Upper lobe of left lung (tissue), 6 donors: ENCODE measurements at regions not wholly inside any gene's neighbourhood (a gene's known extent, or its start where the extent isn't known, plus 50 kb on each side); places are given as distances from the start of the nearest gene placed in this dataset.

Experiments used
- ATAC-seq, 2 donors: fragments of 200-7000 bp; cut with Tn5 transposase; one replicate each; pipeline ENCODE4 v1.9.1; 2022; ENCODE audit warnings: mild to moderate bottlenecking in 2 of 2, moderate library complexity in 2 of 2; ENCODE audit not compliant: low FRiP score in 2 of 2
- DNase-seq, 2 donors: peaks; one replicate each; pipeline ENCODE4 v3.0.0-alpha.2; 2019 to 2020
- H3K27ac ChIP-seq, 4 donors: fragments of 200-600 bp; sonication (generic); one replicate each; pipeline ENCODE4 v1.5.1; 2016 to 2019
- H3K27me3 ChIP-seq, 4 donors: fragments of 200-600 bp; sonication (generic); one replicate each; pipeline ENCODE4 v1.5.1; 2017 to 2019
- H3K36me3 ChIP-seq, 4 donors: fragments of 200-600 bp; sonication (generic); one replicate each; pipeline ENCODE4 v1.5.1; 2016 to 2019
- H3K4me1 ChIP-seq, 4 donors: fragments of 200-600 bp; sonication (generic); one replicate each; pipeline ENCODE4 v1.5.1; 2018 to 2019
- H3K4me3 ChIP-seq, 4 donors: fragments of 200-600 bp; sonication (generic); one replicate each; pipeline ENCODE4 v1.5.1; 2017 to 2019; ENCODE audit warnings: mild to moderate bottlenecking in 2 of 4, moderate library complexity in 1 of 4
- H3K9me3 ChIP-seq, 4 donors: fragments of 200-600 bp; sonication (generic); one replicate each; pipeline ENCODE4 v1.5.1; 2018 to 2019
- EP300 ChIP-seq, 4 donors: sonication (generic); formaldehyde crosslinking; IDR thresholded peaks; one replicate each; pipeline ENCODE4 v1.5.1; 2017; ENCODE audit warnings: antibody characterized with exemption in 4 of 4, control low read depth in 2 of 4
- POLR2A ChIP-seq, 4 donors: fragments of 450-650 bp; IDR thresholded peaks; one replicate each; pipeline ENCODE4 v1.5.1; 2016 to 2017; ENCODE audit warnings: antibody characterized with exemption in 4 of 4, mild to moderate bottlenecking in 2 of 4
- POLR2AphosphoS5 ChIP-seq, 2 donors: sonication (generic); formaldehyde crosslinking; IDR thresholded peaks; one replicate each; pipeline ENCODE4 v1.5.1; 2017; ENCODE audit warnings: antibody characterized with exemption in 2 of 2
- WGBS, 2 donors: methylation state at CpG; one replicate each; pipeline ENCODE4 v1.1.5; 2017 to 2018; 5-methylcytosine and 5-hydroxymethylcytosine counted together
- TF ChIP-seq, protein P1 (sequence below), 6 experiments: fragments of 450-650 bp in 4 of 6; fragments of 200-600 bp in 2 of 6; sonication (generic) in 2 of 6; IDR thresholded peaks; one replicate each; pipeline ENCODE4 v1.5.1; 2016 to 2019; ENCODE audit warnings: antibody characterized with exemption in 6 of 6
- donor health status: DM: no; HTN: no; CAD: no; lungs with moderate emphysema.
- donor health status: DM: no; HTN: yes; CAD: no; lungs with severe emphysema.

DNA sequence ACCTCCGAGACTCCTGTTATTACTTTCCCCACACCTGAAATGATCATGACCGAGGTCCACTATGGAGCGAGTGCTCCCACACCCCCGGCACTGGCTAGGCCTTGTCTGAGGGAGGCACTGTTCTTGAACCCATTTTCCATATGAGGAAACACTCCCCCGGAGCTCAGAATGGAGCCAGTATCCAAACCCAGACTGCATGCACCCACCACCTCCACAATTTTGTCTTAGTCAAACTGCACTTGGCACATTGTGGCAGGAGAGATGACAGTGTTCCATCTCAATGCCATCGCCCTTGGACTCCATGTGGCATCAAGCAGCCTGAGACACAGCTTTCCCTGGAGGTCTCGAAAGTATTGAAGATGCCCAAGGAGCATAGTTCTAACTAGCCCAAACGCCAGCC is 154.1 kb downstream of the NUP210 start:
- TF ChIP-seq POLR2A (IDR thresholded peaks at IDR 0.05) (no peak), EP300 (IDR thresholded peaks at IDR 0.05) (no peak), POLR2AphosphoS5 (IDR thresholded peaks at IDR 0.05) (no peak)
- TF ChIP-seq, protein P1, sequence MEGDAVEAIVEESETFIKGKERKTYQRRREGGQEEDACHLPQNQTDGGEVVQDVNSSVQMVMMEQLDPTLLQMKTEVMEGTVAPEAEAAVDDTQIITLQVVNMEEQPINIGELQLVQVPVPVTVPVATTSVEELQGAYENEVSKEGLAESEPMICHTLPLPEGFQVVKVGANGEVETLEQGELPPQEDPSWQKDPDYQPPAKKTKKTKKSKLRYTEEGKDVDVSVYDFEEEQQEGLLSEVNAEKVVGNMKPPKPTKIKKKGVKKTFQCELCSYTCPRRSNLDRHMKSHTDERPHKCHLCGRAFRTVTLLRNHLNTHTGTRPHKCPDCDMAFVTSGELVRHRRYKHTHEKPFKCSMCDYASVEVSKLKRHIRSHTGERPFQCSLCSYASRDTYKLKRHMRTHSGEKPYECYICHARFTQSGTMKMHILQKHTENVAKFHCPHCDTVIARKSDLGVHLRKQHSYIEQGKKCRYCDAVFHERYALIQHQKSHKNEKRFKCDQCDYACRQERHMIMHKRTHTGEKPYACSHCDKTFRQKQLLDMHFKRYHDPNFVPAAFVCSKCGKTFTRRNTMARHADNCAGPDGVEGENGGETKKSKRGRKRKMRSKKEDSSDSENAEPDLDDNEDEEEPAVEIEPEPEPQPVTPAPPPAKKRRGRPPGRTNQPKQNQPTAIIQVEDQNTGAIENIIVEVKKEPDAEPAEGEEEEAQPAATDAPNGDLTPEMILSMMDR (IDR thresholded peaks at IDR 0.05): no peak
- Histone ChIP-seq H3K9me3 (peaks cover 0 to 9% (median 9%) of the 10 kb centered on the region in 4 donors), H3K27me3 (no peaks in the 10 kb centered on the region), H3K36me3 (no peaks in the 10 kb centered on the region), H3K4me1 (no peaks in the 10 kb centered on the region), H3K4me3 (no peak overlapping the region), H3K27ac (no peak overlapping the region)
- no peak for ATAC-seq
- DNase-seq: no peak
- WGBS, 2 donors: 87 to 88% methylated on average over 8 of the region's 8 CpGs

DNA sequence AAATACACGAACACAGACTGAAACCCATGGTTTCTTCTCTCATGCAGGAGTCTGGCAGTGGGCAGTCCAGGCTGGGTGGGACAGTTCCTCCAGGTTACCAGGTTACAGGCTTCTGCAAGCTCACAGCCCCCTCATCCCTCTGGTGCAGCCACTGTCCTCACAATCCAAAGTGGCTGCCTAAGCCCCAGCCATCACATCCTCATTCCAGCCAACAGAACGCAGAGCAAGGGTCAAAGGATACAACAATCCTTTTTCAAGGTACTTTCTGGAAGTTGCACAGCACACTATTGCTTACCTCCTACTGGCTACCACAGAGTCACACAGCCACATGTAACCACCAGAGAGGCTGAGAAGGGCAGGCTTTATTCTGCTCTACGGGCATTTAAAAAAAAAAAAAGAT is 154.6 kb downstream of the NUP210 start:
- Histone ChIP-seq H3K4me1 (no peaks in the 10 kb centered on the region), H3K27ac (no peak overlapping the region), H3K9me3 (peaks cover 0 to 9% (median 9%) of the 10 kb centered on the region in 4 donors), H3K36me3 (no peaks in the 10 kb centered on the region), H3K4me3 (no peak overlapping the region), H3K27me3 (no peaks in the 10 kb centered on the region)
- 72 to 74% methylated on average over 3 of the region's 3 CpGs for WGBS, 2 donors
- ATAC-seq: no peak
- no peak for DNase-seq
- TF ChIP-seq EP300 (IDR thresholded peaks at IDR 0.05): no peak
- no peak for TF ChIP-seq POLR2AphosphoS5 (IDR thresholded peaks at IDR 0.05)
- TF ChIP-seq POLR2A (IDR thresholded peaks at IDR 0.05): no peak
- TF ChIP-seq, protein P1 (IDR thresholded peaks at IDR 0.05): no peak

DNA sequence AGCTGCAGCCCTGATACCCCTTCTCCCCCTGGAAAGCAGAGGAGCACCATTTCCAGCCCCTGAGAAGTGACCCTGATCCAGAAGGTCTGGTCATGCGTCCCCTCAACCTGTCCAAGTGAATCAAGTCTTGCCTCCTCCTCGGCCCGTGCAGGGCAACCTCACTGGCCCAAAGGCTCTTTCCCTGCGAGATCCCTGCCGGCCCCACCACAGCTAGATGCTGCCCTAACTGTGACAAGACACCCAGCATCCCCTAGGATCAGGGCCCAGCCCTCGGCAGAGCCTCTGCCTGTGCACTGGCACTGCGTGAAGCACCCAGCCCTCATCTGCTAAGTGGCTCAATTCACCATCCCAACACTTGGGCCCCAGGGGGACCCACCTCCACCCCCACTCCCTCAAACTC is 155.1 kb downstream of the NUP210 start:
- ATAC-seq (no peak), DNase-seq (no peak)
- Histone ChIP-seq H3K27me3 (no peaks in the 10 kb centered on the region), H3K36me3 (no peaks in the 10 kb centered on the region), H3K4me3 (no peak overlapping the region), H3K27ac (no peak overlapping the region), H3K9me3 (peaks cover 0 to 8% (median 6%) of the 10 kb centered on the region in 4 donors), H3K4me1 (no peaks in the 10 kb centered on the region)
- WGBS, 2 donors: 98% methylated on average over 5 to 7 of the region's 7 CpGs
- TF ChIP-seq POLR2A (IDR thresholded peaks at IDR 0.05) (no peak), EP300 (IDR thresholded peaks at IDR 0.05) (no peak), POLR2AphosphoS5 (IDR thresholded peaks at IDR 0.05) (no peak)
- TF ChIP-seq, protein P1 (IDR thresholded peaks at IDR 0.05): no peak

DNA sequence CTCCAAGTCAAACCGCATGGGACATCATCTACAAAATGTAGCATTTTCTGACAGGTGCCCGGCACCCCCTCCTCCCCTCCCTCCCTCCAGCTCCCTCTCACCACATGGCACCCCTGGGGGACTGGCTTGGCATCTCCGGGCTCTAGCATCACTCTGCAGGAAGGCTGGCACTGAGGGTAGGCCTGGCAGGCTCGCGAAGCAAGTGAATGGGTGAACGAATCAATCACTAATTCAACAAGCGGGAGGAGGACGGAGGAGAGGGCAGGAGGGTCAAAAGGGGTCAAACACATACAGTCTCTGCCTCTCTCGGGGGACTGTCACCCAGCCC is 155.7 kb downstream of the NUP210 start:
- Histone ChIP-seq H3K4me3 (no peak overlapping the region), H3K9me3 (peaks cover 0 to 2% (median 1%) of the 10 kb centered on the region in 4 donors), H3K27ac (peak overlapping the region in 1 of 4 donors; percentile 35), H3K4me1 (no peaks in the 10 kb centered on the region), H3K27me3 (no peaks in the 10 kb centered on the region), H3K36me3 (no peaks in the 10 kb centered on the region)
- DNase-seq (no peak), ATAC-seq (no peak)
- WGBS, 2 donors: 72 to 80% methylated on average over 9 of the region's 9 CpGs
- no peak for TF ChIP-seq EP300 (IDR thresholded peaks at IDR 0.05)
- TF ChIP-seq POLR2A (IDR thresholded peaks at IDR 0.05): no peak
- no peak for TF ChIP-seq POLR2AphosphoS5 (IDR thresholded peaks at IDR 0.05)
- TF ChIP-seq, protein P1 (IDR thresholded peaks at IDR 0.05): no peak

DNA sequence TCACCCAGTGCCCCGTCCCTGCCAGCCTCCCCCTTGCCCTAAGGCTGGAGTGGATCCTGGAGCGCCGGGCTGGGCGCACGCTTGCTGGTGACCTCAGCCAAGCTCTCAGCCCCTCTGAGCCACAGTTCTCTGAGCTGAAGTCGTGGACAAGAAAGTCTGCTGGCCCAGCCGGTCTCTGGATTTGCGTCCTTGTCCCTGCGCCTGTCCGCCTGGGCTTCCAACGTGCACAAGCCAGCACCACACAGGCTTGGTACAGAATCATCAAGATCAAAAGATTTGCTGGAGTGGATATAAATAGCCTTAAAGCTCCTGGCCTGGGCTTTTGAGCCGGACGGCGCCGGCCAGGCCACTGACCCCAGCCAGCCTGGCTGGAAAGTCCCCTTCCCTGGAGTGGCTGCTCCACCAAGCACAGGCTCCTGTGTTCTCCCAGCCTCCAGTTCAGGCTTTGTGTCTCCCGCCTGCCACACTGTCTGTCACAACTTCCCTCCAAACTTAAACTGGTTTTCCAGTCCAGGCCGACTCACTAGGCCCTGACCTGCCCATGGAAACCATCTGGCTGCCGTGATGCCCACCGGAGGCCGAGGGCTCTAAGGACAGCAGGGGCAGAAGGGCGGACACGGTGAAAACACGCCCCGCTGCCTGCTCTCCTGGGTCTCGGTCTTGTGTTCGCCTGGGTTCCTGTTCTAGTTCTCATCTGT is 156.2 kb downstream of the NUP210 start:
- ATAC-seq (peak in 1 of 2 donors; percentile 4), DNase-seq (peak in 1 of 2 donors; percentile 72)
- WGBS, 2 donors: 69 to 72% methylated on average over 13 to 26 of the region's 26 CpGs
- Histone ChIP-seq H3K9me3 (no peaks in the 10 kb centered on the region), H3K36me3 (no peaks in the 10 kb centered on the region), H3K4me1 (no peaks in the 10 kb centered on the region), H3K27ac (peak overlapping the region in 1 of 4 donors; percentile 35), H3K4me3 (no peak overlapping the region), H3K27me3 (no peaks in the 10 kb centered on the region)
- TF ChIP-seq EP300 (IDR thresholded peaks at IDR 0.05) (no peak), POLR2AphosphoS5 (IDR thresholded peaks at IDR 0.05) (no peak), POLR2A (IDR thresholded peaks at IDR 0.05) (no peak)
- TF ChIP-seq, protein P1 (IDR thresholded peaks at IDR 0.05): no peak
